ENCODE measurements at regions not wholly inside any gene's neighbourhood (a gene's known extent, or its start where the extent isn't known, plus 50 kb on each side); places are given as distances from the start of the nearest gene placed in this dataset.

DNA sequence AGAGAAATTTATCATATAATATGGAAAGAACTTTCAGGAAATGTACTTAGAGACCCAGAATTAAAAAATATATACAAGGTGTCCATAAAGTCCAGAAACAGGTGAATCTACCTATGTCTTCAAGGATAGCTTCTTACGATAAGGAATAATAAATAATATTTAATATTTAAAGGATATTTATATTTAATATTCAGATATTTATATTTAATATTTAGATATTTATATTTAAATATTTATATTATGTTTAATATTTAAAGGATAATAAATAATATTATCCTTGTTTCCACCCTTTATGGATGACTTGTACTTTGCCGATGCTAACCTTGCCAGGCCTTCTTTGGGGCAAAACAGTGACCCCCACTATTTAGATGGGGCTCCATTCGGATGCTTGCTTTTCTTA is 169.5 kb upstream of the CADM1 start:
- H3K4me3 ChIP-seq, result no peak overlapping the region
- no peak for DNase-seq (ENCODE audit: low spot score in 2 of 2)
- TF ChIP-seq POLR2A (IDR thresholded peaks at IDR 0.05), result no peak
- no peak for TF ChIP-seq EP300 (IDR thresholded peaks at IDR 0.05)
- TF ChIP-seq, protein P1, sequence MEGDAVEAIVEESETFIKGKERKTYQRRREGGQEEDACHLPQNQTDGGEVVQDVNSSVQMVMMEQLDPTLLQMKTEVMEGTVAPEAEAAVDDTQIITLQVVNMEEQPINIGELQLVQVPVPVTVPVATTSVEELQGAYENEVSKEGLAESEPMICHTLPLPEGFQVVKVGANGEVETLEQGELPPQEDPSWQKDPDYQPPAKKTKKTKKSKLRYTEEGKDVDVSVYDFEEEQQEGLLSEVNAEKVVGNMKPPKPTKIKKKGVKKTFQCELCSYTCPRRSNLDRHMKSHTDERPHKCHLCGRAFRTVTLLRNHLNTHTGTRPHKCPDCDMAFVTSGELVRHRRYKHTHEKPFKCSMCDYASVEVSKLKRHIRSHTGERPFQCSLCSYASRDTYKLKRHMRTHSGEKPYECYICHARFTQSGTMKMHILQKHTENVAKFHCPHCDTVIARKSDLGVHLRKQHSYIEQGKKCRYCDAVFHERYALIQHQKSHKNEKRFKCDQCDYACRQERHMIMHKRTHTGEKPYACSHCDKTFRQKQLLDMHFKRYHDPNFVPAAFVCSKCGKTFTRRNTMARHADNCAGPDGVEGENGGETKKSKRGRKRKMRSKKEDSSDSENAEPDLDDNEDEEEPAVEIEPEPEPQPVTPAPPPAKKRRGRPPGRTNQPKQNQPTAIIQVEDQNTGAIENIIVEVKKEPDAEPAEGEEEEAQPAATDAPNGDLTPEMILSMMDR (IDR thresholded peaks at IDR 0.05), result no peak

DNA sequence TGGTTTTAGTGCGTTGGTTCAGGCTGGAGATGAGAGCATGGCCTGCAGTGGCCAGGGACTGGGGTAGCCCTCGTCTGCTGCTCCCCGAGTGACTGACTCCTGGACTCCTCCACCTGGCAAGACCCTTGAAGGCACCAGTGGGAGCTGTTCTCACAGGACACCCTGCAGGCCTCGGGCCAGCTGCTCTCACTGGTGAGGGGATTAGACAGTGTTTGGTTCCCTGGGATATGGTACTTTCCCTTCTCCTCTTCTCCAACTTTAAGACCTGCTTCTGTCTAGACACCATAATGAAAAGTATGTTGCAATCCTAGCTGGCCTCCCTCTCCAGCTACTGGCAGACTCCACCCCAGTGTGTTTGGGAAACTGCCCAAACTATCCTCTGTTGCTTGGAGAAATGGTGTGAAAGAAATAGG is 168.8 kb upstream of the CADM1 start:
- Histone ChIP-seq H3K27me3 (no peaks in the 10 kb centered on the region), H3K4me3 (no peak overlapping the region), H3K36me3 (no peaks in the 10 kb centered on the region), H3K9me3 (no peaks in the 10 kb centered on the region), H3K4me1 (peaks cover 0 to 7% (median 0%) of the 10 kb centered on the region in 4 donors), H3K27ac (no peak overlapping the region)
- WGBS, 2 donors, result 71 to 82% methylated on average over 4 of the region's 4 CpGs
- peak in 1 of 2 donors; percentile 59 for DNase-seq (ENCODE audit: low spot score in 2 of 2)
- peak in 1 of 2 donors; percentile 37 for TF ChIP-seq EP300 (IDR thresholded peaks at IDR 0.05)
- TF ChIP-seq, protein P1 (IDR thresholded peaks at IDR 0.05), result no peak

More for the DNA sequence above, 169.5 kb upstream of the CADM1 start:
- H3K4me1 ChIP-seq, result peaks cover 0 to 7% (median 0%) of the 10 kb centered on the region in 4 donors
- WGBS, 2 donors, result 92 to 93% methylated on average over 3 of the region's 3 CpGs
- H3K27me3 ChIP-seq, result no peaks in the 10 kb centered on the region
- no peak overlapping the region for H3K27ac ChIP-seq
- no peaks in the 10 kb centered on the region for H3K36me3 ChIP-seq
- H3K9me3 ChIP-seq, result no peaks in the 10 kb centered on the region

DNA sequence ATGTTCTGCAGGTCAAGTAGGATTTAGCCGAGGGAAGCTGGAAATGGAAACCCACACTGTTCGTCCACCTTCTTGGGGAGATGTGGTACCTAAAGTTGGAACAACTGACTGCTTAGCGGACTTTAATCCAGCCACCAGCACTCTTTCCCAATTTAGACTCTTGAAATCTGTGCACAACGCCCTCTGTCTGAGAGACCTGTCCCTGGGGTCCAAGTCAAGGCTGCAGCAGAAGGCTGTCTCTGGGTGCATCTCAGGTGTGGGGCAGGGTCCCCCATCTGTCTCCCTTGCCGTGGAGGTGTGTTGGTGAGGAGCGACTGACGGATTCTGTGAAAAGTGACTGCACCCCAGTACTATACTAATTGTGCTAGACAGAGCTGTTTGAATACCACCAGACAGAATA is 168.2 kb upstream of the CADM1 start:
- Histone ChIP-seq H3K27me3 (no peaks in the 10 kb centered on the region), H3K9me3 (no peaks in the 10 kb centered on the region), H3K4me1 (peaks cover 0 to 7% (median 0%) of the 10 kb centered on the region in 4 donors), H3K36me3 (no peaks in the 10 kb centered on the region), H3K27ac (no peak overlapping the region), H3K4me3 (no peak overlapping the region)
- 89 to 92% methylated on average over 7 of the region's 7 CpGs for WGBS, 2 donors
- TF ChIP-seq POLR2A (IDR thresholded peaks at IDR 0.05) (no peak), EP300 (IDR thresholded peaks at IDR 0.05) (no peak)
- TF ChIP-seq, protein P1 (IDR thresholded peaks at IDR 0.05), result no peak
- no peak for DNase-seq (ENCODE audit: low spot score in 2 of 2)

DNA sequence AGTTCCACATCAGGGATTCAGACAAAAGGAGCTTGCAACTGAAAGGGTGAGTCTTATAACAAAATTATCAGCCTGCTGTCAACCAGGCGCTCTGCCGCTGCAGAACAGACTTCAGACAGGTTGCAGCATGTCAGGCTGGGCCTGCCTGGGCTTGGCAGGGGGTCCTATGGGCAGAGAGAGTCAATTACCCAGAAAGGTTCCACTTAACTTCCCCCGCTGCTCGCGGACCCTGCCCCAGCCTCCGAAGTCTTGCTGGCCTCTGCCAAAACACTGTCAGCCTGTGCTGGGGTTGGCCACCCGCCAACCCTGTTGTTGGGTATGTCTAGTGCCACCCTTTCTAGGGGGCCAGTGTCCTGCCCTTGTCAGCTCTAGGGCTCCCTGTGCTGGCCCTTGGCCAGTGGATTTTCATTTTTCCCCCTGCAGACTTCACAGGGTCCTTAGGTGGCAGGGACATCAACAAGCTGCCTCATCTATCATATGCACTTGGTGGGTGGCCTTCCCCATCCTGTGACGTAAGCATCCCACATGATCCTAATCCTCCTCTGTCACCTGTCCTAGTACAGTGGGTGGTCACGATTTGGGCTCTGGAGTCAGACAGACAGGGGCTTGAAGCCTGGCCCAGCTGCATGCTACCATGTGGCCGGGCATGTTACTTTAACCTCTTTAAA is 166.5 kb upstream of the CADM1 start:
- DNase-seq (ENCODE audit: low spot score in 2 of 2), result no peak
- H3K9me3 ChIP-seq, result no peaks in the 10 kb centered on the region
- no peak overlapping the region for H3K27ac ChIP-seq
- TF ChIP-seq EP300 (IDR thresholded peaks at IDR 0.05), result no peak
- no peak for TF ChIP-seq POLR2A (IDR thresholded peaks at IDR 0.05)
- TF ChIP-seq, protein P1 (IDR thresholded peaks at IDR 0.05), result no peak
- peaks cover 0 to 7% (median 0%) of the 10 kb centered on the region in 4 donors for H3K4me1 ChIP-seq
- no peaks in the 10 kb centered on the region for H3K36me3 ChIP-seq
- no peak overlapping the region for H3K4me3 ChIP-seq
- WGBS, 2 donors, result 72 to 75% methylated on average over 9 to 10 of the region's 10 CpGs
- no peaks in the 10 kb centered on the region for H3K27me3 ChIP-seq

DNA sequence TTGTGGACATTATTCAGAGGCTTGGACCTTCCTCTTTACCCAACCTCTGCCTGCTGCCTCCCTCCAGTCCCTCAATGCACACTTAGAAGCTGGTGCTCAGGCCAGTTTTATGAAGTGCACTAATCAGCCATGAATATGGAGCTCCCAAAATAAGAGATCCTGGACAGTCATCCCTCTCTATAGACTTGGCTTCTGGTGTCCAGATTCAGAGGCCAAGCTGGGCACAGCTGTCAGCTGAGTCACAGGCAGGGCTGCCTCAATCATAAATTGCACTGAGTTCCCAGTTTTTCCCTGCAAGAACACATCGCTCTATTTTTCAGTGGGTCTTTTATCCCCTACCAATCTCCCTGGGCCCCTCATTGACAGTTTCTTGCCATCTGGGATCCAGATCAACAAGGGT is 161.7 kb upstream of the CADM1 start:
- H3K4me1 ChIP-seq, result no peaks in the 10 kb centered on the region
- 90 to 96% methylated on average over 1 of the region's 1 CpG for WGBS, 2 donors
- no peaks in the 10 kb centered on the region for H3K36me3 ChIP-seq
- H3K27me3 ChIP-seq, result no peaks in the 10 kb centered on the region
- no peak overlapping the region for H3K4me3 ChIP-seq
- TF ChIP-seq, protein P1 (IDR thresholded peaks at IDR 0.05), result no peak
- DNase-seq (ENCODE audit: low spot score in 2 of 2), result no peak
- H3K27ac ChIP-seq, result peak overlapping the region in 2 of 4 donors; percentile 59 to 66
- H3K9me3 ChIP-seq, result no peaks in the 10 kb centered on the region
